ENCODE measurements at regions not wholly inside any gene's neighbourhood (a gene's known extent, or its start where the extent isn't known, plus 50 kb on each side); places are given as distances from the start of the nearest gene placed in this dataset.

GRCh38 chr10:78875331-78875877, 193.4 kb upstream of the ZMIZ1 start:
- CTCF ChIA-PET, result no interaction called here
- no TSS peak for BruUV-seq (replicated peaks)
- H3K27me3 ChIP-seq (ENCODE audit: low read length), result peaks cover 33% of the 10 kb centered on the region; the same call in 1 of the 2 replicates

GRCh38 chr10:78875932-78876331, 192.8 kb upstream of the ZMIZ1 start:
- POLR2A ChIA-PET (ENCODE audit: unreplicated experiment), result interaction anchor here (0.7 to 1.0 kb wide), 2 partner anchors 96 to 496 kb away, joined by 3 read pairs; no protein-coding TSS in a partner anchor
- intact Hi-C loops (cut with micrococcal nuclease), result no loop called here
- Histone ChIP-seq H3K9ac (ENCODE audit: low read length) (no peak overlapping the region), H3K4me3 (ENCODE audit: low read length) (no peak overlapping the region), H3K9me3 (ENCODE audit: low read length) (peaks cover 17% of the 10 kb centered on the region), H3K36me3 (ENCODE audit: low read depth, low read length) (peaks cover 4% of the 10 kb centered on the region; the same call in 1 of the 2 replicates), H4K20me1 (ENCODE audit: low read length) (no peaks in the 10 kb centered on the region), H3K4me2 (ENCODE audit: low read length) (no peak overlapping the region), H3K79me2 (ENCODE audit: low read length) (no peaks in the 10 kb centered on the region), H3K9me2 (replicated peaks; ENCODE audit: low read length) (no peaks in the 10 kb centered on the region; the same call in 1 of the 2 replicates), H3K27me3 (ENCODE audit: low read length) (peaks cover 33% of the 10 kb centered on the region; the same call in 1 of the 2 replicates), H3F3A (ENCODE audit: low read length, unreplicated experiment) (no peaks in the 10 kb centered on the region), H3K27ac (ENCODE audit: low read length) (no peak overlapping the region), H2AFZ (ENCODE audit: low read length) (no peak overlapping the region), H3K4me1 (ENCODE audit: insufficient read depth, low read length) (no peaks in the 10 kb centered on the region)
- ATAC-seq (no peak), DNase-seq (no peak)
- CTCF ChIA-PET, result no interaction called here
- BruUV-seq (replicated peaks), result no TSS peak
- TF ChIP-seq EZH2 (IDR thresholded peaks at IDR 0.05; ENCODE audit: low read length, unreplicated experiment), result no peak
- TF ChIP-seq EZH2phosphoT487 (IDR thresholded peaks at IDR 0.05; ENCODE audit: borderline replicate concordance, low read length), result no peak
- TF ChIP-seq CTCF (conservative IDR thresholded peaks at IDR 0.05; ENCODE audit: low read depth, low read length), result no peak

More at GRCh38 chr10:78875331-78875877, 193.4 kb upstream of the ZMIZ1 start:
- H3K4me3 ChIP-seq (ENCODE audit: low read length), result no peak overlapping the region
- H3K9me2 ChIP-seq (replicated peaks; ENCODE audit: low read length), result no peaks in the 10 kb centered on the region; the same call in 1 of the 2 replicates
- TF ChIP-seq EZH2 (IDR thresholded peaks at IDR 0.05; ENCODE audit: low read length, unreplicated experiment), result no peak
- TF ChIP-seq CTCF (conservative IDR thresholded peaks at IDR 0.05; ENCODE audit: low read depth, low read length), result no peak
- TF ChIP-seq EZH2phosphoT487 (IDR thresholded peaks at IDR 0.05; ENCODE audit: borderline replicate concordance, low read length), result no peak
- POLR2A ChIA-PET (ENCODE audit: unreplicated experiment), result interaction anchor here (0.7 to 1.0 kb wide), 2 partner anchors 97 to 496 kb away, joined by 3 read pairs; no protein-coding TSS in a partner anchor
- DNase-seq (no peak), ATAC-seq (no peak)
- H3K27ac ChIP-seq (ENCODE audit: low read length), result no peak overlapping the region
- no peak overlapping the region for H2AFZ ChIP-seq (ENCODE audit: low read length)
- H3K79me2 ChIP-seq (ENCODE audit: low read length), result no peaks in the 10 kb centered on the region
- H3K4me2 ChIP-seq (ENCODE audit: low read length), result no peak overlapping the region
- H3F3A ChIP-seq (ENCODE audit: low read length, unreplicated experiment), result no peaks in the 10 kb centered on the region
- H3K9me3 ChIP-seq (ENCODE audit: low read length), result peaks cover 17% of the 10 kb centered on the region
- H4K20me1 ChIP-seq (ENCODE audit: low read length), result no peaks in the 10 kb centered on the region
- H3K4me1 ChIP-seq (ENCODE audit: insufficient read depth, low read length), result no peaks in the 10 kb centered on the region
- intact Hi-C loops (cut with micrococcal nuclease), result no loop called here
- H3K36me3 ChIP-seq (ENCODE audit: low read depth, low read length), result peaks cover 4% of the 10 kb centered on the region; the same call in 1 of the 2 replicates
- no peak overlapping the region for H3K9ac ChIP-seq (ENCODE audit: low read length)

- Histone ChIP-seq H3K9me2 (replicated peaks; ENCODE audit: low read length) (no peaks in the 10 kb centered on the region), H3K79me2 (ENCODE audit: low read length) (no peaks in the 10 kb centered on the region), H3K27ac (ENCODE audit: low read length) (no peak overlapping the region), H3K4me2 (ENCODE audit: low read length) (no peak overlapping the region), H2AFZ (ENCODE audit: low read length) (no peak overlapping the region), H3K36me3 (ENCODE audit: low read depth, low read length) (peaks cover 4% of the 10 kb centered on the region; the same call in 1 of the 2 replicates), H3K9ac (ENCODE audit: low read length) (no peak overlapping the region), H3K4me1 (ENCODE audit: insufficient read depth, low read length) (no peaks in the 10 kb centered on the region), H4K20me1 (ENCODE audit: low read length) (no peaks in the 10 kb centered on the region), H3K9me3 (ENCODE audit: low read length) (peaks cover 19% of the 10 kb centered on the region), H3F3A (ENCODE audit: low read length, unreplicated experiment) (no peaks in the 10 kb centered on the region), H3K27me3 (ENCODE audit: low read length) (peaks cover 33% of the 10 kb centered on the region; the same call in 1 of the 2 replicates), H3K4me3 (ENCODE audit: low read length) (no peak overlapping the region)
- CTCF ChIA-PET, result no interaction called here
- ATAC-seq, result no peak
- POLR2A ChIA-PET (ENCODE audit: unreplicated experiment), result no interaction called here
- DNase-seq, result no peak
- BruUV-seq (replicated peaks), result no TSS peak
- TF ChIP-seq EZH2 (IDR thresholded peaks at IDR 0.05; ENCODE audit: low read length, unreplicated experiment), result no peak
- intact Hi-C loops (cut with micrococcal nuclease), result no loop called here
Observed at GRCh38 chr10:78876449-78876848, 192.3 kb upstream of the ZMIZ1 start.

Data from PC-3 (cell line).